ENCODE measurements at regions not wholly inside any gene's neighbourhood (a gene's known extent, or its start where the extent isn't known, plus 50 kb on each side); places are given as distances from the start of the nearest gene placed in this dataset.

DNA sequence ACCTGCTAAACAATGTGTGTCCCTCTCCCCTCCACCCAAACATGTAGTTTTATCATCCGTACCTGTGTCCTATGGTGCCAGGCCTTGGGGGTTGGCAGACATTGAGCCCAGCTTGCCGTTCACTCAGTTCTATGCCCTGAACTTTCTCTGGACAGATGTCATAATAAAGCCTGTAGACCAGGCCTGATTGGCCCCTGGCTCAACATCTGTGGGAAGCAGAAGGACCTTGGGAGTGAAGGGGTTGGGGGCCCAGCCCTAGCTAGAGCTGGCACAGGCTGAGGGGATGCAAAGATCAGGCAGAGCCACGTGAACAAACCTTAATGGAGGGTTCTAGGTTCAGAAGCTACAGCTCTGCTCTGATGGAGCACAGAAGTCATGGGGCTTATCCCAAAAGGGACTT, 600.6 kb downstream of the BUD13 start:
- DNase-seq = no peak

- DNase-seq = no peak
These were observed 601.3 kb downstream of the BUD13 start for GRCh38 chr11:116171271-116172140.

DNA sequence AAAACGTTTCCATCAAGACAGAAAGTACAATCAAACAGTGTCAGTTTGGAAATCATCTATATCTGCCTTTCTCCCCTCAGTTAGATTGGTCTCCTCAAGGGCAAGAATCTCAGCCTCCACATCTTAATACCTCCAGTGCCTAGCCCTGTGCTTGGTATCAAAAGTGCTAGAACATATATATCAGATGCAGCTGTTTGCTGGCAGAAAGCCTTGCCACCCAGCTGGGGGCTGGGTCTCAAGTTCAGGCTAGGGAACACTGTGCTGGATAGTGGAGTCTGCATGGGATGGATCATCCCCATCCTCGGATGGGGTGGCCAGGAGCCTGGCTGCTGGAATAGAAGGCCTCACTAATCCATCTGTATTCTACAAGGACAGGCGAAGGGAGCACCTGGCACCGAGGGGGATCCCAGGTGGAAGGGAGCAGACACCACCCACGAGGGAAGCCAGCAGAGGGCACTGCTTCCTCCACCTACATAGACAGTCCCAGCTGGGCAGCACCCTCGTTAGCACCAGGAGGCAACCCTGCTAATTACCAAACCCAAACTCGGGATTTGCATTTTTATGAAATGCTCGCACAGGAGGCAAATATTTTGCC, 602.2 kb downstream of the BUD13 start:
- DNase-seq = no peak

GRCh38 chr11:116169776-116170175, 603.0 kb downstream of the BUD13 start:
- no peak for DNase-seq

GRCh38 chr11:116168459-116168787, 604.4 kb downstream of the BUD13 start:
- DNase-seq = no peak

DNA sequence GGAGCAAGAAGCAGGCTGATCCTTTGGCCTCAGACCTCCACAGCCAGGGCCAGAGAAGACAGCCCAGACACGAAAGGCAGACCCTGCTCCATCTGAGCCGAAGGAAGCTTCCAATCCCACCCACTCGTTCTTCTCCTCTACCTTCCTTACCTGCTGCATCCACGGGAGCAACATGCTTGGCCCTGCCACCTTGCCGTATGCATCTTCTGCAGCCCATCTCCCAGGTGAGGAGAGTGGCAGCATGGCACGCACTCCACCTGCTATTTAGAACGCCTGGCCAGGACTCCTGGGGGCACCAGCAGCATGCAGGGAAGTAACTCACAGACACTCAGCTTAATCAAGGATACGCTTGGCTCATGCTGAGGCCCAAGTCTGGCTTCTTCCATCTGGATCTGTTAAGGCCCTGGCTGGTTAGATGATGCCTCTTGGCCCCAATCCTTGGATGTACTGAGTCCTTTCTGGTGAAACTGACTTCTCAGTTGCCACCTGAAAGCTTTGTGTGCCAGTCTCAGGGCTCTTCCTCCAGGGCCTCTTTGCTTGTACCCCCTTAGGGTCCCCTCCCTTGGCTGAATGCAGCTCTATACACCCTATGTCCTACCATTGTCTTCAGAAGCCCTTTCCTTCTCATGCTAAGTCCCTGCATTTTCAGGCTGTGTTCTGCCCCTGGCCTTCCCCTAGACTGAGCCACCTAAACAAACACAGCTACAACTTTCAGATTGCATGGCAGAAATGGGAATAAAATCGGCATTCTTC, 604.9 kb downstream of the BUD13 start:
- no peak for DNase-seq

DNA sequence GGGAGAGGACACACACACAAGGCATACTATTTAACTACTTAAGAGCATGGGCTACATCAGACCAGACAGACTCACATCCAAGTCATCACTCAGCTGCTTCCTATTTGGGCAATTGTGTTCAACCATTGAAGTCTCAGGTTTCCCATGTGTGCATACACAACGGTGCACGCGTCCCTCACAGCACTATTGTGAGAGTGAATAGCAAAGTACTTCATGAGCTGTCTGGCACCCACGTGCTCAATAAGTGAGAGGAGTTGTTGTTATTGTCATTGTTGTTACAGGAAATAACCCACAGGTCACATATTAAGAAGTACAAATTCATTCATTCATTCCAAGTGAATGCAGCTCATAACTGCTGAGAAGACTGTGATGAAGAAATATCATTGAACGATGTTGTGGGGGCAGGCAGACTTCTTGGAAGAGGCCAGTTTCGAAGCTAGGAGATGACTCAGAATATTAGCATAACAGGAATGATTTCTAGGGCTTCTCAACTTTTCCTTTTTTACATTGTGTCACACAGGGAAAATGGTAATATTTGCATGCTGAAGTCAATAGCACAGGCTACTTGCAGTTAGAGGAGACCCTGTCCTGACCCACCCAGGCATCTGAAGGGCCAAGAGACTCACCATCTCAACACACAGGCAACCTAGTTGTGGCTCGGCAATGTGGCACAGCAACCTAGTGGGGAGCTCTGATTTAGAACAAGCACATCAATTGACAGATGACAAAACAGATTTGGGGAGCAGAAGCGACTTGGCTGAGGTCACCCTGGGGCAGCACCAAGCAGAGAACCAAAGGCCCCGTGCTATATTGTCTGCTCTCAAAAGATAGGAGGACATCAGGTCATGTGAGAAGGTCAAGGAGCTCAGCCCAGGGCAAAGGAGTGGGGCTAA, 606.0 kb downstream of the BUD13 start:
- no peak for DNase-seq

GRCh38 chr11:116164843-116165242, 607.9 kb downstream of the BUD13 start:
- DNase-seq = no peak

DNA sequence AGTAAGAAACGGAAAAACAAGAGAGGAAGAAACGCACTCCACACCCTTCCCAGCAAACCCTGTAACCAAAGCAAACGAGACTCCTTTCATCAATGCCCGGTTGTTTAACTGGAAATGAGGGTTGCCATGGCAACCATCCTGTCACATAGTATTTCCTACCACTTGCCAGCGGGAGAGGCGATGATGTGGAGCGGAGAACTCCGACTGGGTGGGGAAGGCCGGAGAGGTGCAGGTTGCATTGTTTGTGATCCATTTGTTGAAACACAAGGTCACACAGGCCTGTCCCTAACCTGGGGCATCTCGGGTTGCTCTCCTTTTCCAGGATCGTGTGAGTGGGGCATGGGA, 609.9 kb downstream of the BUD13 start:
- no peak for DNase-seq

DNA sequence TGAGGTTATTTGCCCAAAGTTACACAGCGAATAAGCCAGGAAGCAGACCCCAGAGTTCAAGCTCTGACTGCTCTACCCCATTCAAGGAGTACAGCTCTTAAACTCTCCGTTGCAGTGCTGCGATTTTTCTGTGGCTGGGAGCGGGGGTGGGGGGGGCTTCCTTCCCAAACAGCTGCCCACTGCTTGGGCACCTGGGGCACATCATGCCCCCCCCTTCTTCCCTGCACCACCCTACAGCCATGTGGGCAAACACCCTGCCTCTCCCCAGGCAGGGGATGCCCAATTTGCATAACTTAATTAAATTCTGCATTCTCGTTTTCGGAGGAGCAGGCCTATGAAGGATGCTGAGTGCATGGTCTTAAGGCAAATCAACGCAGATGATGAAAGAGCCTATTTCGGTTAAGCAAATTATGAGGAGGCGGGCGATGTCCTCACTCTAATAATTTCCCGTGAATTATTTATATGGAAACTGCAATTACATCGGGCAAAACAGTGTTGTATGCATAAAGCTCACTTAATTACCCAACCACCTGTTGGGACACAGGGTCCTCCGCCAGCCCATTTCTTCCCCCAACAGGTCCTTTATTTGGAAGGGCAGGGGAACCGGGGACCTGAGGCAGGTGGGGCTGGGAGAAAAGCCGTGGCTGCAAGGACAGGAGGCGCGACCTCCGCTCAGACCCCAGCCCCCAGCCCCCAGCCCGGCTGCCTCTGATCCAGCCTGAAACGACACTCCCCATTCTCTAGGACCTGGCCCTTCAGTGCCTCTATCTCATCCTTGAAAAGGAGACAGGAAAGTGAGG, 610.5 kb downstream of the BUD13 start:
- no peak for DNase-seq

DNA sequence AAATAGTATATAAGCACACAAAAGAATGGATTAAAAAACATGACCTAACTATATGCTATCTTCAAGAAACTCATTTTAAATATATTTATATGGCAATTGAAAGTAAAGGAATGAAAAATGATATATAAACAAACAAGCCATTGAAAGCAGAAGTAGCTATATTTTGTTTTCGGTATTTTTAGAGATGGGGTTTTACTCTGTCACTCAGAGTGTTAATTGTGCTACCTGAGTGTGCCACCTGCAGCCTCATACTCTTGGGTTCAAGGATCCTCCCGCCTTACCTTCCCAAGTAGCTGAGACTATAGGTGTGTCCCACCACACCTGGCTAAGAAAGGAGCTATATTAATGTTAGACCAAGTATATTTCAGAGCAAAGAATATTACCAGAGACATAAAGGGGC, 624.1 kb downstream of the BUD13 start:
- no peak for DNase-seq

DNA sequence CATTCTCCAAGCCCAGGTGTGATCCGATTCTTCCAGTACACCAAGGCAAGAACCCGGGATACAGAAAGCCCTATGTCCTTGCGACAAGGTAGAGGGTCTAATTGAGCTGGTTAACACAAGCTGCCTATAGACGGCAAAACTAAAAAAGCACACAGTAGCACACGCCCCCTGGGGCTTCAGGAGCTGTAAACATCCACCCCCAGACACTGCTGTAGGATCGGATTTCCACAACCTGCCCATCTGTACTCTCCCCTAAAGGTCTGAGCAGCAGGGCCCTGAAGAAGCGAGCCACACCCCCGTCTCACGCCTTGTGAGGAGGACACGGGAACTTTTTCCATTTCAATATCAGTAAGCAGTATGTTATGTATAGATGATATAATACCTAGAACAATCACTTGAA, 624.7 kb downstream of the BUD13 start:
- DNase-seq = no peak

DNA sequence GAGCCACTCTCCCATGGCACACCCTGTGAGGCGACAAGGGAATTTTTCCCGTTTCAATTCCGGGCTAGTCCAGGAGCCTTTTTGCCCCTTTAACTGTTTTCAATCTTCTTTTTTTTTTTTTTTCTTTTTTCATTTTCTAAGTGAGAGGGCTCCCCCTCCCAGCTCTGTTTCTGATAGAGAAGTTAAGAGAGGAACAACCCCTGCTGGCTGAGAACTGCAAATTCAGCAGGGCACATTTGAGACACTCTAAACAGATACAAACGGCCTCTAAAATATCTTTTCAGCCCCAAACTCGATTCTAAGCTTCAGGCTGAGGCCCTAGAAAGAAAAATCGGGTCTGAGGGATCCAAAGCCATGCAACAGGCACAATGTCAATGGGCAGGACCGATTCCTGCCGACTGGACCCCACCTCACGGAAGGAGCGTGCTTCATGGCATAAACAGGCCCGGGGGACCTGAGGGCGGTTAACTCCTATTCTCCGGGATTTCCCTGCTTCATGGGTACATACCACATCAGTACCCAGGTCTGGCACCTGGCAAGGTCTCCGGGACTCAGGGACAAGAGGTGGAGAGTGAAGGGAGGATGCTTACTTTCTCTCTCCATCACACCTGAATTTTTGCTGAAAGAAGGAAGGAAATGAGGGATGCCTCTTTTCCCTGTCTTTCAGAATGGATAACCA, 627.5 kb downstream of the BUD13 start:
- no peak for DNase-seq

DNA sequence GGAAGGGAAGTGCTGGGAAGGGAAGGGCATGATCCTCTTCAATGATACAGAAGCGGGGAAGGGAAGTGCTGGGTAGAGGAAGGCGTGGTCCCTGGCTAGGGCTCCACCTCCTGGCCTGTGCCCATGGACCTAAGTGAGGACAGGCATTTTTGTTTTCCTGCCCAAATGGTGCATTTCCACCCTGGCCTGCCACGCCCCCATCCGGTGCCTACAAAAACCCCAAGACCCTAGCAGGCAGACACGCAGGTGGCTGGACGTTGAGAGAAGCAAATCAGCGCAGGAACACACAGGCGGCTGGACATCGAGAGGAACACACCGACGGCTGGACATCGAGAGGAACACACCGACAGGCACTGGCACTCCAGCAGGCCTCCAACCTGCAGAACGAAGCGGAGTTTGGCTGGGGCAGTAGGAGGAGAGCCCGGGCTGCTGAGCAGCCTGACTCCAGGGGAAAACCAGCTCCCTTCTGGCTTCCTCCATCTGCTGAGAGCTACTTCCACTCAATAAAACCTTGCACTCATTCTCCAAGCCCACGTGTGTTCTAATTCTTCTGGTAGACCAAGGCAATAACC, 628.3 kb downstream of the BUD13 start:
- no peak for DNase-seq

GRCh38 chr11:116138280-116138679, 634.1 kb upstream of the CADM1 start:
- DNase-seq = no peak

- no peak for DNase-seq
These were observed 633.5 kb upstream of the CADM1 start for GRCh38 chr11:116137753-116138152.

GRCh38 chr11:116136987-116137674, 632.9 kb upstream of the CADM1 start:
- no peak for DNase-seq

GRCh38 chr11:116135891-116136290, 631.7 kb upstream of the CADM1 start:
- DNase-seq = no peak

GRCh38 chr11:116134450-116134849, 630.2 kb upstream of the CADM1 start:
- no peak for DNase-seq

- no peak for DNase-seq
These were observed 628.2 kb upstream of the CADM1 start for GRCh38 chr11:116132273-116132978.
